HCT116 (cell line): ENCODE measurements at regions not wholly inside any gene's neighbourhood (a gene's known extent, or its start where the extent isn't known, plus 50 kb on each side); places are given as distances from the start of the nearest gene placed in this dataset.

Source experiments
- ATAC-seq: fragments of 200-7000 bp; cut with Tn5 transposase; 2 replicates; pipeline ENCODE4 v1.9.1; 2020; ENCODE audit warnings: mild to moderate bottlenecking, moderate library complexity
- BruUV-seq: library from RNA; stranded (reverse); fragments of 400-500 nt; replicated peaks from 2 replicates; lab custom pipeline; 2021; lab: Mats Ljungman, UMichigan
- CTCF ChIA-PET: fragments of 300-600 bp; sonication (Branson Sonifier 250); formaldehyde crosslinking; loops from one replicate; lab custom pipeline; 2021; ENCODE audit warnings: antibody characterized with exemption; lab: Charles Lee
- POLR2A ChIA-PET: fragments of 300-600, 350-600 bp; sonication (Branson Sonifier 250); formaldehyde crosslinking; loops from one replicate; lab custom pipeline; 2021; ENCODE audit warnings: antibody characterized with exemption; lab: Charles Lee
- RAD21 ChIA-PET, 2 experiments: fragments of 300-600 bp; sonication (Branson Sonifier 250); formaldehyde crosslinking; loops; one replicate each; lab custom pipeline; 2023; ENCODE audit warnings: low total read pairs in 2 of 2; ENCODE audit not compliant: uncharacterized antibody in 2 of 2, unreplicated experiment in 2 of 2, low non-redundant PET in 1 of 2; lab: Charles Lee
- DNase-seq: peaks from one replicate; pipeline ENCODE4 v3.0.0-alpha.2; 2010; ENCODE audit warnings: low read depth, low spot score
- H2AFZ ChIP-seq: fragments of 200-600 bp; shearing (Covaris generic), sonication (generic); 2 replicates; pipeline ENCODE4 v1.6.1; 2017; ENCODE audit warnings: low read depth, mixed run types, mixed read lengths, antibody characterized with exemption, low read length; ENCODE audit not compliant: poor library complexity, severe bottlenecking
- H3K27ac ChIP-seq: 2 replicates; pipeline ENCODE4 v1.5.1; 2012; ENCODE audit warnings: low read depth, low read length
- H3K27me3 ChIP-seq: fragments of 200-600 bp; sonication (generic); 2 replicates; pipeline ENCODE4 v1.6.1; 2016; ENCODE audit warnings: mixed run types, low read length, mixed read lengths; ENCODE audit not compliant: insufficient read depth
- H3K36me3 ChIP-seq, 2 experiments: fragments of 200-500 bp in 1 of 2; fragments of 200-600 bp in 1 of 2; sonication (Bioruptor generic) in 1 of 2; sonication (generic) in 1 of 2; 2 replicates each; pipeline versions ENCODE4 v1.5.1 to v1.6.1; 2014 to 2016; ENCODE audit warnings: low read length in 2 of 2, inconsistent platforms in 1 of 2, mixed read lengths in 1 of 2, mixed run types in 1 of 2; ENCODE audit not compliant: insufficient read depth in 2 of 2, control insufficient read depth in 1 of 2
- H3K4me1 ChIP-seq, 2 experiments: fragments of 200-600 bp in 1 of 2; sonication (generic) in 1 of 2; 2 replicates each; pipeline versions ENCODE4 v1.5.1 to v1.6.1; 2012 to 2017; ENCODE audit warnings: low read length in 2 of 2, inconsistent platforms in 1 of 2, mild to moderate bottlenecking in 1 of 2, mixed read lengths in 1 of 2, mixed run types in 1 of 2, moderate library complexity in 1 of 2; ENCODE audit not compliant: insufficient read depth in 2 of 2, control insufficient read depth in 1 of 2
- H3K4me2 ChIP-seq: fragments of 200-600 bp; sonication (generic); 2 replicates; pipeline ENCODE4 v1.6.1; 2017; ENCODE audit warnings: mixed run types, low read length, mixed read lengths
- H3K4me3 ChIP-seq, 2 experiments: fragments of 200-600 bp in 1 of 2; sonication (generic) in 1 of 2; replicated peaks in 1 of 2; 2 replicates each; pipeline ENCODE4 v1.5.1; 2011 to 2016; ENCODE audit warnings: low read length in 2 of 2, control low read depth in 1 of 2, low read depth in 1 of 2, mild to moderate bottlenecking in 1 of 2, mixed read lengths in 1 of 2, mixed run types in 1 of 2
- H3K79me2 ChIP-seq: fragments of 200-600 bp; sonication (generic); 2 replicates; pipeline ENCODE4 v1.6.1; 2017; ENCODE audit warnings: mild to moderate bottlenecking, mixed run types, low read length, moderate library complexity, mixed read lengths; ENCODE audit not compliant: insufficient read depth
- H3K9ac ChIP-seq: fragments of 200-600 bp; sonication (generic); 2 replicates; pipeline ENCODE4 v1.6.1; 2016; ENCODE audit warnings: low read length, mixed read lengths
- H3K9me2 ChIP-seq: fragments of 200-600 bp; sonication (generic), shearing (Covaris generic); 2 replicates; pipeline ENCODE4 v1.6.1; 2017; ENCODE audit warnings: mixed run types, mild to moderate bottlenecking, moderate library complexity; ENCODE audit not compliant: insufficient read depth
- H3K9me3 ChIP-seq, 2 experiments: fragments of 200-500 bp in 1 of 2; fragments of 200-600 bp in 1 of 2; sonication (Bioruptor generic) in 1 of 2; sonication (generic) in 1 of 2; 2 replicates each; pipeline ENCODE4 v1.6.1; 2014 to 2017; ENCODE audit warnings: low read length in 2 of 2, mixed read lengths in 2 of 2, inconsistent platforms in 1 of 2, low read depth in 1 of 2, mild to moderate bottlenecking in 1 of 2, mixed run types in 1 of 2, moderate library complexity in 1 of 2; ENCODE audit not compliant: control insufficient read depth in 1 of 2, insufficient read depth in 1 of 2
- H4K20me1 ChIP-seq: fragments of 200-600 bp; sonication (generic), shearing (Covaris generic); 2 replicates; pipeline ENCODE4 v1.6.1; 2017; ENCODE audit warnings: mixed run types, mild to moderate bottlenecking, moderate library complexity; ENCODE audit not compliant: insufficient read depth
- CBX3 ChIP-seq: IDR thresholded peaks from 2 replicates; pipeline ENCODE4 v1.6.1; 2012; ENCODE audit warnings: low read depth
- POLR2AphosphoS5 ChIP-seq: IDR thresholded peaks from 2 replicates; pipeline ENCODE4 v1.6.1; 2011; ENCODE audit warnings: mild to moderate bottlenecking, low read depth, low read length, moderate library complexity
- RAD21 ChIP-seq: IDR thresholded peaks from 2 replicates; pipeline ENCODE4 v1.6.1; 2012; ENCODE audit warnings: low read depth, mild to moderate bottlenecking
- REST ChIP-seq: IDR thresholded peaks from 2 replicates; pipeline ENCODE4 v1.6.1; 2012; ENCODE audit warnings: low read depth
- SIN3A ChIP-seq: IDR thresholded peaks from 2 replicates; pipeline ENCODE4 v1.6.1; 2012; ENCODE audit warnings: low read depth
- YY1 ChIP-seq: IDR thresholded peaks from 2 replicates; pipeline ENCODE4 v1.6.1; 2011; ENCODE audit warnings: low read length, low read depth, moderate library complexity, mild to moderate bottlenecking; ENCODE audit not compliant: insufficient replicate concordance; ENCODE audit errors: extremely low read depth
- ZBTB33 ChIP-seq: IDR thresholded peaks from 2 replicates; pipeline ENCODE4 v1.6.1; 2011; ENCODE audit warnings: mild to moderate bottlenecking, low read length, moderate library complexity; ENCODE audit not compliant: insufficient replicate concordance; ENCODE audit errors: extremely low read depth
- intact Hi-C: fragments of 100-400 bp; cut with micrococcal nuclease; formaldehyde crosslinking; loops from 2 replicates; pipeline ENCODE4 v1.10.0; 2022
- TF ChIP-seq, protein P1 (sequence below): IDR thresholded peaks from 2 replicates; pipeline ENCODE4 v1.6.1; 2012
- TF ChIP-seq, protein P2 (sequence below): IDR thresholded peaks from 2 replicates; pipeline ENCODE4 v1.6.1; 2012

- DNase-seq, result no peak
- Histone ChIP-seq H3K4me3 (no peak overlapping the region), H3K4me1 (no peaks in the 10 kb centered on the region), H3K27ac (no peak overlapping the region), H3K9me2 (no peaks in the 10 kb centered on the region), H3K9ac (no peak overlapping the region), H3K27me3 (no peaks in the 10 kb centered on the region), H4K20me1 (no peaks in the 10 kb centered on the region), H3K9me3 (no peaks in the 10 kb centered on the region; a peak in 1 of 4 replicates), H3K79me2 (no peaks in the 10 kb centered on the region), H3K4me2 (no peak overlapping the region), H2AFZ (no peak overlapping the region), H3K36me3 (no peaks in the 10 kb centered on the region)
- POLR2A ChIA-PET, result no interaction called here
- CTCF ChIA-PET, result no interaction called here
- RAD21 ChIA-PET, result no interaction called here
- no peak for ATAC-seq
- no TSS peak for BruUV-seq
- TF ChIP-seq SIN3A (no peak), CBX3 (no peak), REST (no peak), POLR2AphosphoS5 (no peak)
- TF ChIP-seq, protein P1, sequence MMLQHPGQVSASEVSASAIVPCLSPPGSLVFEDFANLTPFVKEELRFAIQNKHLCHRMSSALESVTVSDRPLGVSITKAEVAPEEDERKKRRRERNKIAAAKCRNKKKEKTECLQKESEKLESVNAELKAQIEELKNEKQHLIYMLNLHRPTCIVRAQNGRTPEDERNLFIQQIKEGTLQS, result no peak
- intact Hi-C loops, result no loop called here
Observed at GRCh38 chr5:5967944-5968343, 410.4 kb downstream of the MED10 start.

DNA sequence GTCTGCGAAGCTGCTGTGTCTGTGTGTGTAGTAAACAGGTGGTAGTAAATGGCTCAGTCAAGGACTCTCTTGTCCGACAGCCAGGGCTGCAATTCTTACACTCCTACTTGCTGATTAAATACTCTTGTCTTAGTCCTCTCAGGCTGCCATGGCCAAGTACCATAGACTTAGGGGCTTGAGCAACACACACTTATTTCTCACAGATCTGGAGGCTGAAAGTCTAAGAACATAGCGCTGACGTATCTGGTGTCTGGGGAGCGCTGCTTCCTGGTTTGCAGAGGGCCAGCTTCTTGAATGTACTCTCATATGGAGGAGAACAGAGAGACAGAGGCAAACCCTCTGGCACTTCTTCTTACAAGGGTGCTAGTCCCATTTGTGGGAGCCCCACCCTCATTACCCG lies 411.0 kb downstream of the MED10 start:
- no peak overlapping the region for H3K4me3 ChIP-seq
- H3K27ac ChIP-seq, result no peak overlapping the region
- DNase-seq (no peak), ATAC-seq (no peak)
- ChIA-PET RAD21 (no interaction called here), POLR2A (no interaction called here), CTCF (no interaction called here)
- H3K4me1 ChIP-seq, result no peaks in the 10 kb centered on the region
- H2AFZ ChIP-seq, result no peak overlapping the region
- no peak overlapping the region for H3K4me2 ChIP-seq
- no peaks in the 10 kb centered on the region for H3K27me3 ChIP-seq
- H3K9ac ChIP-seq, result no peak overlapping the region
- H4K20me1 ChIP-seq, result no peaks in the 10 kb centered on the region
- no TSS peak for BruUV-seq
- H3K9me2 ChIP-seq, result no peaks in the 10 kb centered on the region
- H3K79me2 ChIP-seq, result no peaks in the 10 kb centered on the region
- no peaks in the 10 kb centered on the region; a peak in 1 of 4 replicates for H3K9me3 ChIP-seq
- no peaks in the 10 kb centered on the region for H3K36me3 ChIP-seq
- intact Hi-C loops, result no loop called here
- TF ChIP-seq ZBTB33 (no peak), YY1 (no peak), RAD21 (no peak), POLR2AphosphoS5 (no peak), REST (no peak)
- TF ChIP-seq, protein P2, sequence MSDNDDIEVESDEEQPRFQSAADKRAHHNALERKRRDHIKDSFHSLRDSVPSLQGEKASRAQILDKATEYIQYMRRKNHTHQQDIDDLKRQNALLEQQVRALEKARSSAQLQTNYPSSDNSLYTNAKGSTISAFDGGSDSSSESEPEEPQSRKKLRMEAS, result no peak
